ENCODE measurements at regions not wholly inside any gene's neighbourhood (a gene's known extent, or its start where the extent isn't known, plus 50 kb on each side); places are given as distances from the start of the nearest gene placed in this dataset.

DNA sequence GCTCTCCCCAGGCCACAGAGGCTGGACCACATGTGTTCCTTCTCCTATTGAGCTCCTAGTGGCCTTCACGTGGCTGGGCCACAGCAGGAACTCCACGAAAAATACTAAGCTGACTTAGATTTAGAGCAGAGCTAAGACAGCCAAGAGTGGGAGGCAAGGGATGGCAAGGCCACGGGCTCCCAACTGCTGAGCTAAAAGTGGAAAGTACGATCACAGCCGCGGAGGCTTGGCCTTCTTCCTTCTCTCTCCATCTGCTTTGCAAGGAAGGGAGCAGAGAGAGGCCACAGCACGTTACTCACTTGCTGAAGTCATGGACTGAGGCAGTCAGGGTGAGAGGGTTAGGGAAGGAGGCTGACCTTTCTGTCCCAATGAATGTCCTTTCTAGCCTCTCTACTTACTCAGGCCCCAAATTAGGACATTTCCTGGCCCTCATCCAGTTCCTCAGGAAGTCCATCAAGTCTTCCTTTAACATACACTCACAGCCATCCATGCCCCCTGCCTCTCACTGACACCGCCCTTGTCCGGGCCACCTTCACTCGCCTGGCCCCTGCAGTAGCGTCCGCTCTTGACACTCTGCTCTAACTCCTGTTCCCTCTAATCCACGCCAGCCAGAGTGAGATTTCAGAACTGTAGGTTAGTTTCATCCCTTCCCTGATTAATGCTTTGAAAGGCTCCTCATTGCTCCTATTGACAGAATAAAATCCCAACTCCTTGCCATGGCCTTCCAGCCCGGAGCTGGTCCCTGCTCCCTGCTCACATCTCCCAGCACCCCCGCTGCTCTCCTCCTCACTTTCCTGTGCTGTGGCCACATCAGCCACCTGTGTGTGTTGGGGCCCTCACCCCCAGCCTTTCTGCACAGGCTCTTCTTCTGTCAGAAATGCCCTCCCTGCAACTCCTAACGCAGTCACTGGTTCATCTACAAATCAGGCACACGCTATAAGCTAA lies 204.2 kb downstream of the CYP26B1 start:
- TF ChIP-seq CTCF (IDR thresholded peaks at IDR 0.05) (no peak), CHD2 (IDR thresholded peaks at IDR 0.05; ENCODE audit: low read length, partially characterized antibody) (no peak), TAF1 (IDR thresholded peaks at IDR 0.05; ENCODE audit: borderline replicate concordance, low read depth, low read length) (no peak), EP300 (IDR thresholded peaks at IDR 0.05; ENCODE audit: borderline replicate concordance in 1 of 2, low read depth in 1 of 2, low read length in 1 of 2) (no peak), RFX5 (IDR thresholded peaks at IDR 0.05; ENCODE audit: low read length) (no peak), GABPA (IDR thresholded peaks at IDR 0.05; ENCODE audit: low read depth) (no peak), FOSL2 (IDR thresholded peaks at IDR 0.05; ENCODE audit: borderline replicate concordance, low read depth) (no peak)
- TF ChIP-seq, protein P1, sequence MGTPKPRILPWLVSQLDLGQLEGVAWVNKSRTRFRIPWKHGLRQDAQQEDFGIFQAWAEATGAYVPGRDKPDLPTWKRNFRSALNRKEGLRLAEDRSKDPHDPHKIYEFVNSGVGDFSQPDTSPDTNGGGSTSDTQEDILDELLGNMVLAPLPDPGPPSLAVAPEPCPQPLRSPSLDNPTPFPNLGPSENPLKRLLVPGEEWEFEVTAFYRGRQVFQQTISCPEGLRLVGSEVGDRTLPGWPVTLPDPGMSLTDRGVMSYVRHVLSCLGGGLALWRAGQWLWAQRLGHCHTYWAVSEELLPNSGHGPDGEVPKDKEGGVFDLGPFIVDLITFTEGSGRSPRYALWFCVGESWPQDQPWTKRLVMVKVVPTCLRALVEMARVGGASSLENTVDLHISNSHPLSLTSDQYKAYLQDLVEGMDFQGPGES (IDR thresholded peaks at IDR 0.05; ENCODE audit: low read depth, low read length), result no peak

All from SK-N-SH (cell line).